GM10266 (cell line): ENCODE measurements at regions not wholly inside any gene's neighbourhood (a gene's known extent, or its start where the extent isn't known, plus 50 kb on each side); places are given as distances from the start of the nearest gene placed in this dataset.

ENCODE experiments used
- DNase-seq: peaks from one replicate; pipeline ENCODE4 v3.0.0; 2012; ENCODE audit errors: extremely low spot score
- TF ChIP-seq, protein P1 (sequence below): IDR thresholded peaks from 2 replicates; pipeline ENCODE4 v1.5.1; 2012; ENCODE audit warnings: mild to moderate bottlenecking, low read depth; ENCODE audit not compliant: control insufficient read depth, insufficient read depth; ENCODE audit errors: missing control alignments

DNA sequence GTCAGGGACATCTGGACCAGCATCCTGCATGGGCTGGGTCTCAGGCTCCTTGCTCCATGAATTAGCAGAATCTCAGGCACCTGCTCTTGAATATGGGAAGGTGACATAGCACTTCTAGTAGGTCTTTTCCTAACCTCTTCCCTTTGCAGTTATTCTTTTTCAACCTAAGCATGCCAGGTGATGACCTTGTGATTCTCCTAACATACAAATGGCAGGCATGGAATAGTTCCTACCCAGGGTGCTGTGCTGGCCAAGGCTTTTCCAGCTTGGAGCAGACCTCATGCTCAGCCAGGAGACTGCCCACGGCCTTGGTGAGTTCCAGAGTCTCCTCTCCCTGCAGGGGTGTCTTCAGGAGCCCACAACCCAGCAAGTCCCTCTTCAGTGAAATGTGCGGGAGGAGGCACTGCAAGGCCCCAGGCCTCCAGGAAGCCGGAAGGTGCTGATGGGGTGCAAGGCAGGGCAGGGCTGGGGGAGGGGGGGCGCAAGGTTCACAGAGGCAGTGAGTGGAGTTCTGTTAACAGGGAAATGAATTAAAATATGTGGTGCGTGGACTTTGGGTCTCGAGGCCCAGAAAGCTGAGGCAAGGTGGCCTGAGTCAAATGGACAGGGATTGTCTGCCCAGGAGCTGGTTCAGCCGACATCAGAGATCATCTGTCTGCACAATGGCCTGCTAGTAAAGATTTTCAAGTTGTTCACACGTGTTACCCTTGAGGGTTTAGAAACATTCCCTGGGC, 75.9 kb upstream of the SEPTIN5 start:
- TF ChIP-seq, protein P1, sequence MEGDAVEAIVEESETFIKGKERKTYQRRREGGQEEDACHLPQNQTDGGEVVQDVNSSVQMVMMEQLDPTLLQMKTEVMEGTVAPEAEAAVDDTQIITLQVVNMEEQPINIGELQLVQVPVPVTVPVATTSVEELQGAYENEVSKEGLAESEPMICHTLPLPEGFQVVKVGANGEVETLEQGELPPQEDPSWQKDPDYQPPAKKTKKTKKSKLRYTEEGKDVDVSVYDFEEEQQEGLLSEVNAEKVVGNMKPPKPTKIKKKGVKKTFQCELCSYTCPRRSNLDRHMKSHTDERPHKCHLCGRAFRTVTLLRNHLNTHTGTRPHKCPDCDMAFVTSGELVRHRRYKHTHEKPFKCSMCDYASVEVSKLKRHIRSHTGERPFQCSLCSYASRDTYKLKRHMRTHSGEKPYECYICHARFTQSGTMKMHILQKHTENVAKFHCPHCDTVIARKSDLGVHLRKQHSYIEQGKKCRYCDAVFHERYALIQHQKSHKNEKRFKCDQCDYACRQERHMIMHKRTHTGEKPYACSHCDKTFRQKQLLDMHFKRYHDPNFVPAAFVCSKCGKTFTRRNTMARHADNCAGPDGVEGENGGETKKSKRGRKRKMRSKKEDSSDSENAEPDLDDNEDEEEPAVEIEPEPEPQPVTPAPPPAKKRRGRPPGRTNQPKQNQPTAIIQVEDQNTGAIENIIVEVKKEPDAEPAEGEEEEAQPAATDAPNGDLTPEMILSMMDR: no peak
- DNase-seq: no peak

DNA sequence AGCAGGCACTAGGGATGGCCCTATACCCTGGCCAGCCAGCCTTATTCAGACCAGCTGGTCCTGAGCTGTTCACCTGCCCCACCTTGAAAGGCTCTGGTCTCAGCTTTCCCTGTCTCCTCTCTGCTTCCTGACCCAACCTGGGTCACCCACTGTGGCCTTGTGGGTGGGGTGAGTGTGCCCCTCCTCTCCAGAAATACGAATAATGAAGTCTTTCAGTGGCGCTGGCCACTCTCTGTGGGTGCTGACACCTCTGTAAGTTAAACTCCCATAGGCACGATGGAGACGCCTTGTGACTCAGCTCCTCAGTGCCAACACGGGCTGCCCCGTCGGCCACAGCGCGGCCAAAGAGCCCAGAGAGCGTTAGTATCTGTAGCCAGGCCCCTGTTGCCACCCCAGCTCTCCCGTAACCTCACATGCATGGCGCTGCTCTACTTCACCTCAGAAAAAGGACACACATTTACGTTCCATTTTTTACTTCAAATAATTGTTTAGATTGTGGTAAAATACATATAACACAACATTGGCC, 74.6 kb upstream of the SEPTIN5 start:
- TF ChIP-seq, protein P1: no peak
- DNase-seq: no peak

DNA sequence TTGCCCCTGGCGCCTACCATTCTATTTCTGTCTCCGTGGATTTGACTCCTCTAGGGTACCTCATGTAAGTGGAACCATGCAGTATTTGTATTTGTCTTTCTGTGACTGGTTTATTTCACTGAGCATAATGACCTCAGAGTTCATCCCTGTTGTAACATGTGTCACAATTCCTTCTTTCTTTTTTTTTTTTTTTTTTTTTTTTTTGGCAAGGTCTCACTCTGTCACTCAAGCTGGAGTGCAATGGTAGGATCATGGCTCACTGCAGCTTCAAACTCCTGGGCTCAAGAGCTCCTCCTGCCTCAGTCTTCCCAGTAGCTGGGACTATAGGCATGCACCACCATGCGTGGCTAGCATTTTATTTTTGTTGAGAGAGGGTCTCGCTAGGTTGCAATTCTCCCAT, 74.0 kb upstream of the SEPTIN5 start:
- no peak for DNase-seq
- TF ChIP-seq, protein P1: no peak

GRCh38 chr22:19641254-19641982, 72.9 kb upstream of the SEPTIN5 start:
- TF ChIP-seq, protein P1: no peak
- no peak for DNase-seq

- no peak for DNase-seq
- TF ChIP-seq, protein P1: no peak
Measured at GRCh38 chr22:19641983-19642451, 72.3 kb upstream of the SEPTIN5 start.

- TF ChIP-seq, protein P1: no peak
- DNase-seq: no peak
Measured at GRCh38 chr22:19643448-19644313, 70.6 kb upstream of the SEPTIN5 start.
